GM19035 (cell line): ENCODE measurements at regions not wholly inside any gene's neighbourhood (a gene's known extent, or its start where the extent isn't known, plus 50 kb on each side); places are given as distances from the start of the nearest gene placed in this dataset.
"Not testable (repeated sequence)": the region's sequence is repeated elsewhere in the genome, so short reads cannot be mapped to it uniquely, and the experiment has no call there.

Experiments
- ATAC-seq: cut with Tn5 transposase; IDR thresholded peaks from one replicate; pipeline ENCODE4 v1.9.1; 2021; ENCODE audit not compliant: unreplicated experiment

DNA sequence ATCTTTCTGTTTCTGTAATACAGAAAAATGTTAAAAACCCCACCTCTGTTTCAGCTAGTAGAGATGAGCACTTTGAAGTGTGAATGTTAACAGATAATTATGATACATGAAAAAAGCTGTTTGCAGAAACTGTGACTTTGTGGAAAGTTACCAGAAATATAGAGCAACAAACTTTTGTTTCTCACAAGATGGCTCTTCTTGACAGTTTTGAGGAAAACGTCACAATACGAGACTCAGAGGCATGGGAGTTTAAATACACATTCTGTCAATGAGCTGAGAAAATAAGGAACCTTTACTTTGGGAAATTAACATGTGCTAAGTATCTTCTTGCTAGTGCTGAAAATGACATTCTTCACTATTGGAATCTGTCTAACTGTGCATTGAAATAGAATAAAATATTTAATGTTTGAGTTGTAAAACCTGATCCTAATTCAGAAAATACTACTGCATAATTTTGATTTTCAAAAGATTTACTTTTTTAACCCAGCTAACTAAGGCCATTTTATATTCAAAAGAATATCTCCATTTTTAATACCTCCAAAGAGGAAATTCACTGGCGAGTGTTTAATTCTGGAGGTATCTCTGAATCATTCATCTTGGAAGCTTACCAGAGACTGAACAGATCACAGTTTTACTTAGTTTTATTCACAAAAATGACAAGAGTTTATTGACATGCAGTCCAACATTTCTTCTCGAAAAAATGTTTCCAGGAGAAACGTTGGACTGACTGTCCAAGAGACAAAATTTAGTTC lies 308.9 kb upstream of the LRFN5 start:
- ATAC-seq: no peak

DNA sequence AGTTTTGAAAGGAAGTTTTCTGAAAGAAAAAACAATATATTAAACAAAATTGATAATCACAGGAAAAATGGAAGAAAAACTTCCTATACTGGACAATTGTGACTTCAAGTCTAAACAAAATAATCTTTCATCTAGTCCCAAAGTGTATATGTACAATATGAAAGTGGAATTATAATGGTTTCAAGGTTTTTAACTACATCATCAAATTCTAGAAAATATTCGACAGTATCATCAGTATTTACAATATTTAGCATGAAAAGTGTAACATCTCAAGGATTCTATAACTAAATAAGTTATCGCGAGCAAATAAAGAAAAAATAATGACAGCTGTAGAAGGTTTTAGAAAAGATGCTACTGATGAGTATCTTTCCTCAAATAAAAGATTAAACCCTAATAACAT lies 310.9 kb upstream of the LRFN5 start:
- no peak for ATAC-seq

GRCh38 chr14:41289025-41289424 lies 317.7 kb upstream of the LRFN5 start:
- no peak for ATAC-seq

- no peak for ATAC-seq
Measured at GRCh38 chr14:41285186-41285748, 321.4 kb upstream of the LRFN5 start.

DNA sequence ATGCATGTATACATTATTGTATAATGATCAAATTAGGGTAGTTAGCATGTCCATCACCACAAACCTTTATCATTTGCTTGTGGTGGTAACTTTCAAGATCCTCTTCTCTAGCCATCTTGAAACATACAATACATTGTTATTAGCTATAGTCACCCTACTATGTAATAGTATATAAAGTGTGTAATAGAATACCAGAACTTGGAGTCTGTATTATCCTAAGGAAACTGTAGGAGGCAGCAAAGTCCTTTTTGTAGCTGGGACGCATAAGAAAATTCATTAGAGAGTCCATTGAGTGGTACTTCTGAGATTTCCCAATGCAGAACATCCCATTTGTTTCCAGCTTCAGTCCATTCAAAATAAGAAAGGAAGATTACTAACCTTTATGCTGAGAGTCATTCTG lies 325.9 kb upstream of the LRFN5 start:
- ATAC-seq: no peak

DNA sequence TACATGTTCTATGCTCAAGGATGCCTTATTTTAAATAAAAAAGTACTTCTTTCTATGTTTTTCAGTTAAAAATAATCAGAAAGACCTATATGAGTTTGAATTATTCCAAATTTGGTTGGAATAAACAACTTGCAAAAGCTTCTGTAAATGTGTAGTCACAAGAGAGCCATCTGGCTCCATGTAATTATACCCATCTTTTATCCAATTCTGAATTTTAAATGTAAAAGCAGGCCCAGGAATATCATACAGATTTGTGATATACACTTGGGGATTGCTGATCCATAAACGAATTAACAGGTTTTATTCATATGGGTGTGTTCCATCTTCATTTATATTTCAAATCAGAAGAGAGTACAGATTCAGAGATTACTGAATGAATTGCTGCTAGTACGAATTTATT lies 329.2 kb upstream of the LRFN5 start:
- ATAC-seq: no peak

GRCh38 chr14:41257476-41257875 lies 349.2 kb upstream of the LRFN5 start:
- ATAC-seq: no peak

- no peak for ATAC-seq
Measured at GRCh38 chr14:41235466-41235865, 371.2 kb upstream of the LRFN5 start.

GRCh38 chr14:41230683-41231082 lies 376.0 kb upstream of the LRFN5 start:
- ATAC-seq: no peak

- ATAC-seq: no peak
Measured at GRCh38 chr14:41229824-41230223, 376.9 kb upstream of the LRFN5 start.

GRCh38 chr14:41225433-41225832 lies 381.2 kb upstream of the LRFN5 start:
- no peak for ATAC-seq

GRCh38 chr14:41222581-41222980 lies 384.1 kb upstream of the LRFN5 start:
- no peak for ATAC-seq

DNA sequence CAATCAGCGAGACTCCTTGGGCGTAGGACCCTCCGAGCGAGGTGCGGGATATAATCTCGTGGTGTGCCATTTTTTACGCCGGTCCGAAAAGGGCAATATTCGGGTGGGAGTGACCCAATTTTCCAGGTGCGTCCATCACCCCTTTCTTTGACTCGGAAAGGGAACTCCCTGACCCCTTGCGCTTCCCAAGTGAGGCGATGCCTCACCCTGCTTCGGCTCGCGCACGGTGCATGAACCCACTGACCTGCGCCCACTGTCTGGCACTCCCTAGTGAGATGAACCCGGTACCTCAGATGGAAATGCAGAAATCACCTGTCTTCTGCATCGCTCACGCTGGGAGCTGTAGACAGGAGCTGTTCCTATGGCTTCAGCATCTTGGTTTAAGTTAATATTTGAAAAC lies 391.7 kb upstream of the LRFN5 start:
- ATAC-seq: not testable (repeated sequence)

DNA sequence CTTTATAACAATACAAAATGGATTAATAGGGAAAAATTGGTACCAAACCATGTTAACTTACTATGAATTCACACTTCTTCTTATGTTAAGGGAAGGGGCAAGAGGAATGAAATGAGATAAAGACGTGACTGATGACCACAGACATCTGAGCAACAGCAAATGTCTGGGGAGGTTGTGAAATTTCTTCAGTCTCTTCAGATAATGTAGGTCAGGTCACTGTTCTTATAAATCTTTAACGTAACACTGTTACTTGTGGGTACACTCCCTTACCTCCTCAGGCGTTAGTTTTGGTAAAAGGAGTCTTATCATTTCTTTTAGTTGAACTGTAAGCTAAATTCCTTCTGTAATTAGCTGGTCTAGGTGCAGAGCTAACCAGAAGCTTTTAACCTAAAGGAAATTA lies 405.0 kb upstream of the LRFN5 start:
- ATAC-seq: no peak

- no peak for ATAC-seq
Measured at GRCh38 chr14:41187868-41188267, 418.8 kb upstream of the LRFN5 start.

DNA sequence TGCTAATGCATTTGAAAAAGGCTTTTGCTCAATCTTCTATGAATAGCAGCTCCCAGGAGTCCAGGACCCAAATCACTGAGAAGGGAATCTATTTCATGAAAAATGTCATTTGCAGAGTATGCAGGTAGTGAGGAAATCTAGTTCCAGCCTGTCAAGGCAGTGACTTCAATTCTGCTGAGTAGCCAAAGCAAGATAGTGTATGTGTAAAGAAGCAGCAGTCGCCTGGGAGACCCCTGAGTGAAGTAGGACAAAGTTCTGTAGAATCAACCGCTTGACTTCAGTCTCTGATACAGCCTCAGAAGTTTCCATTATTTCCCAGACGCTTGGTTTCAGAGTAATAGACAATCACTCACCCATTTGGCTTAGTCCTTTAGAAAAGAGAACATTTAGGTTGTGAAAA lies 435.6 kb upstream of the LRFN5 start:
- ATAC-seq: no peak

- ATAC-seq: no peak
Measured at GRCh38 chr14:41167040-41167439, 439.6 kb upstream of the LRFN5 start.

DNA sequence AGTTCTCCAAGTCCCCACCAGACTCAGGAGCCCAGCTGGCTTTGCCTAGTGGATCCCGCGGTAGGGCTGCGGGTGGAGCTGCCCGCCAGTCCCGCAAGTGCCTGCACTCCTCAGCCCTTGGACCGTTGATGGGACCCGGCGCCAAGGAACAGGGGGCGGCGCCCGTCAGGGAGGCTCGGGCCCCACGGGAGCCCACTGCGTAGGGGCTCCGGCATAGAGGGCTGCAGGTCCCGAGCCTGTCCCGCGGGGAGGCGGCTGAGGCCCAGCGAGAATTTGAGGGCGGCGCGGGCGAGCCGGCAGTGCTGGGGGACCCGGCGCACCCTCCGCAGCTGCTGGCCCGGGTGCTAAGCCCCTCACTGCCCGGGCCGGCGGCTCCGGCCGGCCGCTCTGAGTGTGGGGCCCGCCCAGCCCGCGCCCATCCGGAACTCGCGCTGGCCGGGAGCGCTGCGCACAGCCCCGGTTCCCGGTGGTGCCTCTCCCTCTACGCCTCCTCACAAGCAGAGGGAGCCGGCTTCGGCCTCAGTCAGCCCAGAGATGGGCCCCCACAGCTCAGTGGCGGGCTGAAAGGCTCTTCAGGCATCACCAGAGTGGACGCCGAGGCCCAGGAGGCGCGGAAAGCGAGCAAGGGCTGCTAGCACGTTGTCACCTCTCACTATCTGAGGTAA lies 452.4 kb upstream of the LRFN5 start:
- no peak for ATAC-seq

GRCh38 chr14:41146391-41146790 lies 460.3 kb upstream of the LRFN5 start:
- ATAC-seq: no peak

DNA sequence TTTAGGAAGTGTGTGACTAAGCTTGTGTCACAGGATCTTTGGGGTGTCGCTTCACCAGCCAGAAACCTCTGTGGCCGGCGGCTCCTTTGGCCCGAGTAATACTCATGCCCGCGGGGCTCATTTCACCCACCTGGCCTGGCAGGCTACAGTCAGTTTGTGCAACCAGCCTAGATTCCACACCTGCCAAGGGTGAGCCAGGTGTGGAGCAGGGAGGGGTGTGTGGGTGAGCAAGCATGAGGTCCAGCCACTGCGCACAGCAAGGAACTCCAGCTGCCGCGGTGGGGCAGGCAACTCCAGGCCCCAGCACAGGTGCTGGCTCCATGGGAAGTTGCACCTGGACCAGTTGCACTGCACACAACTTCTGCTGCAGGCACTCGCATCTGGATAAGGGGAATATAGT lies 462.3 kb upstream of the LRFN5 start:
- no peak for ATAC-seq

DNA sequence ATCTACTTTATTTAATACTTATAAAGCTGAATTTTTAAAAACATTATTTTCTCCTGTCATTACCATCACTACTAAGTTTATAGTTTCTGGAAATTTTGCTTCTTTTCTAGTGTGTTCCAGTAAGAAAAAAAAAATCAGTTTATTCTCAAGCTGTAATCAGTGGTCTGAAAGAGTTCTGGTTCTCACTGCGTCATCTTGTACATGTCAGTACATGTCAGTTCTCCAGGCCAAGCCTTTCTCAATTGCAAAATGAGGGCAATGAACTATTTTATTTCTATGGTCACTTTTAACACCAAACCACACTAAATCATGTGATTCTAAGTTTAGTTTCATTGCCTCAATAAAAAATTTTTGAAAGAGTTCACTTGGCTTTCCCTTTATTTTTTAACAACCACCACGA lies 468.9 kb upstream of the LRFN5 start:
- no peak for ATAC-seq

DNA sequence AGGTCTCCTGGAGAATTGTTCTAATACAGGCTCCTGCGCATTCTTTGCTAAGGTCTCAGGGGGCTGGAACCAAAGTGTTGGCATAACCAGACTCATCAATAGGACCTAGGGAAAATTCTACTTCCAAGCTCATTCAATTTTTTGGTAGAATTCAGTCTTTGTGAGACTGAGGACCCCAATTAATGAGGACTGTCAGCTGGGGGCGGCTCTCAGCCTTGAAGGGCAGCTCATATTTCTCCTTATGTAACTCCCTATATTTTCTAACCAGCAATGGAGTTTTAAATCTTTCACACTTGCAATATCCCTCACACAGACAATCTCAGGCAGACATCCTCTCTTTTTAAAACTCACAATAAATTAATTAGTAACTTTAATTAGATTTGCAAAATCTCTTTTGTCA lies 476.4 kb upstream of the LRFN5 start:
- ATAC-seq: no peak

DNA sequence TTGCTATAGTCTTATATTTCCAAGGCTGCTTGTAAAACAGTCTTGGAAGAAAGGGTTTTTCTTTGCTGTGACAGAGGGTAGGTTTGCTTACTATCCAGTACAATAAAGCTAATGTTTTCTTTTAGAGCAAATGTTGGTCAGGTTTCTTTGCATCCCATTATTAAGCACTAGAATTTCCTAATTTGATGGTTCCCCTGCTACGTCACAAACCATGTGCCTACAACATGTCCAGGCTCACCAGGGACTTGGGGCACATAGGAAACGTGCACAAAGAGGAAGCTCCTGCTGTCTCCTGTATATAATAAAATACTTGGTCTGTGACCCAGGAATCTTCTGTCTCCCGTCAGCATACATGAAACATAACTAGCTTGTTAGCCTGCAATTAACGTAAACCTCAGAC lies 486.3 kb upstream of the LRFN5 start:
- ATAC-seq: no peak
